Breast epithelium (tissue), 3 donors: ENCODE measurements at regions not wholly inside any gene's neighbourhood (a gene's known extent, or its start where the extent isn't known, plus 50 kb on each side); places are given as distances from the start of the nearest gene placed in this dataset.

Source experiments
- CTCF ChIP-seq, 3 donors: fragments of 450-650 bp; IDR thresholded peaks; one replicate each; pipeline ENCODE4 v1.5.1; 2016 to 2017; ENCODE audit warnings: antibody characterized with exemption in 3 of 3, mild to moderate bottlenecking in 3 of 3, moderate library complexity in 3 of 3
- POLR2A ChIP-seq: fragments of 450-650 bp; IDR thresholded peaks from one replicate; pipeline ENCODE4 v1.6.1; 2016; ENCODE audit warnings: antibody characterized with exemption, mild to moderate bottlenecking, moderate library complexity

GRCh38 chr15:53836618-53837017 is 77.2 kb upstream of the WDR72 start:
- no peak for TF ChIP-seq CTCF (IDR thresholded peaks at IDR 0.05)
- TF ChIP-seq POLR2A, result no peak
